GM12892 (cell line): ENCODE measurements at regions not wholly inside any gene's neighbourhood (a gene's known extent, or its start where the extent isn't known, plus 50 kb on each side); places are given as distances from the start of the nearest gene placed in this dataset.

Experiments
- POLR2A ChIP-seq: IDR thresholded peaks from 2 replicates; pipeline ENCODE4 v1.6.1; 2011; ENCODE audit warnings: low read depth, low read length, control low read depth
- TAF1 ChIP-seq: IDR thresholded peaks from 2 replicates; pipeline ENCODE4 v1.6.1; 2011; ENCODE audit warnings: low read depth, mild to moderate bottlenecking, control low read depth, low read length, borderline replicate concordance

GRCh38 chr9:26637101-26637500 lies 255.5 kb downstream of the CAAP1 start:
- TF ChIP-seq POLR2A (no peak), TAF1 (no peak)
